Natural killer cell treated with Interleukin-12 subunit alpha and Interleukin-12 subunit beta and Interleukin-15 and Interleukin-18, amount 100 ng/mL, for 72 hours (primary cell): ENCODE measurements at regions not wholly inside any gene's neighbourhood (a gene's known extent, or its start where the extent isn't known, plus 50 kb on each side); places are given as distances from the start of the nearest gene placed in this dataset.
"Not testable (repeated sequence)": the region's sequence is repeated elsewhere in the genome, so short reads cannot be mapped to it uniquely, and the experiment has no call there.

ENCODE experiments used
- ATAC-seq, 2 donors: fragments of 150-1000 bp; cut with Tn5 transposase in 1 of 2; sonication (Bioruptor Pico), chemical (Tn5 transposase) in 1 of 2; 2 replicates each; pipeline ENCODE4 v1.10.0; 2021
- DNase-seq: peaks from one replicate; pipeline ENCODE4 v3.0.0; 2022; ENCODE audit warnings: low spot score
- H3K27ac Mint-ChIP-seq, 2 donors: 1 replicate in 1 of 2; 2 replicates in 1 of 2; pipeline ENCODE4 v1.8.0; 2022; ENCODE audit warnings: mixed read lengths in 2 of 2, mild to moderate bottlenecking in 1 of 2, moderate library complexity in 1 of 2
- H3K27me3 Mint-ChIP-seq, 2 donors: 1 replicate in 1 of 2; 2 replicates in 1 of 2; pipeline ENCODE4 v1.8.0; 2022; ENCODE audit warnings: mixed read lengths in 2 of 2
- H3K36me3 Mint-ChIP-seq: one replicate; pipeline ENCODE4 v1.8.0; 2022; ENCODE audit warnings: mixed read lengths
- H3K4me1 Mint-ChIP-seq, 2 donors: 1 replicate in 1 of 2; 2 replicates in 1 of 2; pipeline ENCODE4 v1.8.0; 2022; ENCODE audit warnings: low read depth in 2 of 2, mixed read lengths in 2 of 2, mild to moderate bottlenecking in 1 of 2
- H3K4me3 Mint-ChIP-seq: one replicate; pipeline ENCODE4 v1.8.0; 2022; ENCODE audit warnings: mixed read lengths
- H3K9me3 Mint-ChIP-seq: 2 replicates; pipeline ENCODE4 v1.8.0; 2022; ENCODE audit warnings: mixed read lengths

DNA sequence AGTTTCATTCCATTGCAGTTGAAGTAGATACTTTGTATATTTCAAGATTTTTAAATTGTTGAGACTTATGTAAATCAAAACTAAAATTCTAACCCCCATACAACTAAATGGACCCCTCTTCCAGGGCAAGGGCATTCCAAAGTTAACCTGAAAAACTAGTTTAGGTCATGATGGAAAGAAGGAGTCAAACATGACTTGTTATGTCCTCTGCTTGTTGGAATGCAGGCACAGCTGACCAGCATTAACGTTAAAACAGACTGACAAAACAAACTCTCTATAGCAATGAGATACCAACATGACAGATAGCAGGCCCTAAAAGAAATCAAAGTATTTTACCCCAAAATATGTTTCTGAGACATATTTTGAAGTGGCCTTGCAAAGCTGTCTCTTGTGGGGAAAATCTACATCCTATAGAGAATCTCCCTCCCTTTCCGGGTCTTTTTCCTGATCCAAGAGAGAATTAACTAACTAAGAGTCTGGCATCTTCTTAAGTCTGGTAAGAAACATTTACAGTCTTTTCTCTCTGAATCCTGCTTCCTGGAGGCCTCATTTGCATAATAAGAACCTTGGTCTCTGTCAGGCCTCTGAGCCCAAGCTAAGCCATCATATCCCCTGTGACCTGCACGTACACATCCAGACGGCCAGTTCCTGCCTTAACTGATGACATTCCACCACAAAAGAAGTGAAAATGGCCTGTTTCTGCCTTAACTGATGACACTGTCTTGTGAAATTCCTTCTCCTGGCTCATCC lies 124.3 kb upstream of the ATXN1 start:
- Mint-ChIP-seq H3K27me3 (peaks cover 25 to 31% of the 10 kb centered on the region in 2 donors), H3K36me3 (no peaks in the 10 kb centered on the region), H3K4me1 (peaks cover 0 to 9% of the 10 kb centered on the region in 2 donors), H3K4me3 (no peak overlapping the region), H3K27ac (no peak overlapping the region), H3K9me3 (no peaks in the 10 kb centered on the region)
- DNase-seq (no peak), ATAC-seq (no peak)

DNA sequence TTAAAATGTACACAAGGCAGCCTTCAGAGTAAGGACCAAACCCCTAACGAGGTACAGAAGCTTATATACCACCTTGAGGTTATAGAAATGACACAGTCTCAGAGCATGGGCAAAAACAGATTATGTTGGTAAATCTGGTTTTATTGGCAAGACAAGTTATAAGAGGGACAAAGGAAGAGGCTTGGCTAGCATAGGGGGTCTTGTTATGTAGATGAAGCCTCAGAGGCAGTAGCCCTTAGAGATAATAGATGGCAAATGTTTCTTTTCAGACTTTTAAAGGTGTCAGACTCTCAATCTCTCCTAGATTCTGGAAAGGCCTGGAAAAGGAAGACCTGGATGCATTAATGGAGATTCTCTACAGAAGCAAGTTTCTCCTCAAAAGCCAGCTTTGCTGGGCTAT lies 123.3 kb upstream of the ATXN1 start:
- Mint-ChIP-seq H3K4me1 (peaks cover 0 to 9% of the 10 kb centered on the region in 2 donors), H3K4me3 (no peak overlapping the region), H3K36me3 (no peaks in the 10 kb centered on the region), H3K27me3 (peaks cover 25 to 31% of the 10 kb centered on the region in 2 donors), H3K27ac (no peak overlapping the region), H3K9me3 (no peaks in the 10 kb centered on the region)
- DNase-seq (no peak), ATAC-seq (no peak)

DNA sequence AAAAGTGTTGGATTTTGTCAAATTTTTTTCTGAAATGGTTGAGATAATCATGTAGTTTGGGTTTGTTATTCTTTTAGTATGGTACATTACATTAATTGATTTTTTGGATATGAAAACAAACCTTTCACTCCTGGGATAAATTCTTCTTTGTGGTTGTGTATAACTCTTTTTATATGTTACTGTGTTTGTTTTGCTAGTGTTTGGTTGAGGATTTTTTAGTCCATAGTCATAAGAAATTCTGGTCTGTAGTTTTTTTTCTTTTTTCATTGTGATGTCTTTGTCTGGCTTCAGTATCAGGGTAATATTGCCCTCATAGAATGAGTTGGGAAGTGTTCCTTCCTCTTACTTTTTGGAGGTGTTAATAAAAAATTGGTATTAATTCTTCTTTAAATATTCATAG lies 122.2 kb upstream of the ATXN1 start:
- Mint-ChIP-seq H3K4me3 (no peak overlapping the region), H3K36me3 (peaks cover under 1% of the 10 kb centered on the region), H3K27ac (no peak overlapping the region), H3K9me3 (peaks cover under 1% of the 10 kb centered on the region), H3K4me1 (peaks cover 0 to 9% of the 10 kb centered on the region in 2 donors), H3K27me3 (peaks cover 28 to 31% of the 10 kb centered on the region in 2 donors)
- ATAC-seq (no peak), DNase-seq (no peak)

DNA sequence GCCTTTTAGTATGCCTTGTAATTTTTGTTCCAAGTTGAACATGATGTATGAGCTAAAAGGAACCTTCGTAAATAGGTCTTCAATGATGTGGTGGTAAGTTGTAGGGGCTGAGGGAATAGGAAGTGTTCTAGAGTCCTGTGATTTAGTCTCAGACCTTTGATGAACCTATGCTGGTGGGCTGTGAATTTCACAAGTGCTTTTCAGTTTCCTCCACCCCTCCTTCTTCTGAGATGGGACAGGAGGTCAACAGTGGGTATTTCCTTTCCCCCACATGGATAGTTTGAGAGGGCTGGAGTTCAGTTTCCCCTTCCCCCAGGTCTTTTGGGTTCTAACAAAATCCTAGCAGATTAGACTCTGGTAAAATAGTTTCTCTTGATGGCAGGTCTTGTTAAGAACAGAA lies 121.0 kb upstream of the ATXN1 start:
- ATAC-seq (no peak), DNase-seq (no peak)
- Mint-ChIP-seq H3K27ac (no peak overlapping the region), H3K4me3 (no peak overlapping the region), H3K36me3 (peaks cover 12% of the 10 kb centered on the region), H3K4me1 (peaks cover 0 to 9% of the 10 kb centered on the region in 2 donors), H3K9me3 (peaks cover 8% of the 10 kb centered on the region), H3K27me3 (peaks cover 39 to 42% of the 10 kb centered on the region in 2 donors)

DNA sequence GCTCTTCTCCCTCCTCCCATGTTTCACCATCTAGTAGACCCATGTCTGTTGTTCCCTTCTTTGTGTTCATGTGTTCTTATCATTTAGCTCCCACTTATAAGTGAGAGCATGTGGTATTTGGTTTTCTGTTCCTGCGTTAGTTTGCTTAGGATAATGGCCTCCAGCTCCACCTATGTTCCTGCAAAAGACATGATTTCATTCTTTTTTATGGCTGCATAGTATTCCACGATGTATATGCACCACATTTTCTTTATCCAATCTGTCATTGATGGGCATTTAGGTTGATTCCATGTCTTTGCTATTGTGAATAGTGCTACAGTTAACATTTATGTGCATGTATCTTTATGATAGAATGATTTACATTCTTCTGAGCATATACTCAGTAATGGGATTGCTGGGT lies 115.6 kb upstream of the ATXN1 start:
- H3K9me3 Mint-ChIP-seq, ATAC-seq, H3K27ac Mint-ChIP-seq, H3K4me3 Mint-ChIP-seq, H3K4me1 Mint-ChIP-seq, DNase-seq: not testable (repeated sequence)
- Mint-ChIP-seq H3K27me3 (peaks cover 38 to 49% of the 10 kb centered on the region in 2 donors), H3K36me3 (peaks cover 12% of the 10 kb centered on the region)

DNA sequence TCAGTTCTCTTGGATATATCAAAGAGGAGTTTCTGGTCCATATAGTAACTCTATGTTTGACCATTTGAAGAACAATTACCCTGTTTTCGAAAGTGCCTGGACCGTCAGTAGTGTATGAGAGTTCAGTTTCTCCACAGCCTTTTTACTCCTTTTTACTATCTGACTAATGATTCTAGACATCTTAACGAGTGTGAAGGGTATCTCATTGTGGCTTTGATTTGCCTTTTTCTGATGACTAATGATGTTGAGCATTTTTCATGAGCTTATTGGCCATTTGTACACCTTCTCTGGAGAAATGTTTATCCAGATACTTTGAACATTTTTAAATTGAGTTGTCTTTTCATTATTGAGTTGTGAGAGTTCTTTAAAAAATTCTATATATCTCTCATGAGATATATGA lies 114.9 kb upstream of the ATXN1 start:
- DNase-seq (no peak), ATAC-seq (no peak)
- Mint-ChIP-seq H3K36me3 (peaks cover 12% of the 10 kb centered on the region), H3K9me3 (peaks cover 8% of the 10 kb centered on the region), H3K27me3 (peaks cover 31 to 43% of the 10 kb centered on the region in 2 donors), H3K4me1 (no peaks in the 10 kb centered on the region), H3K27ac (no peak overlapping the region), H3K4me3 (no peak overlapping the region)

DNA sequence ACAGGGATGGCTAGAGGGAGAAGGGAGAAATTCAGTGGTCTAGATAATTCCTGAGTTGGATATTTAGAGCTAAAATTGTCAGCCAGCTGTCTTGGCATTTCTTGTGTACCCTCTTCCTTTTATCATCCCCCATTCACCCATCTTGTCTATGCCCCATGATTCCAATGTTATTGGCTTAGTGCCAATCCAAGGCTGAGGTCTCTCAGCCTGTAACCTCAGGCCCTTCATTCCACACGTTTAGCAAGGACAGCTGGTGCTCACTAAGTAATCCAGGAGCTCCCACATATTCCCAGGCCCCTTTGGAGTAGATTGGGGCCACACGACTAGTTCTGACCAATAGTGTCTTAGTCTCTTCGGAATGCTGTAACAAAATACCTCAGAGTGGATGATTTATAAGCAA lies 112.4 kb upstream of the ATXN1 start:
- H3K27me3 Mint-ChIP-seq: peaks cover 37 to 46% of the 10 kb centered on the region in 2 donors
- H3K4me3 Mint-ChIP-seq: no peak overlapping the region
- no peak for ATAC-seq
- no peaks in the 10 kb centered on the region for H3K4me1 Mint-ChIP-seq
- no peak for DNase-seq
- no peak overlapping the region for H3K27ac Mint-ChIP-seq
- H3K36me3 Mint-ChIP-seq: peaks cover 12% of the 10 kb centered on the region
- H3K9me3 Mint-ChIP-seq: peaks cover 8% of the 10 kb centered on the region

DNA sequence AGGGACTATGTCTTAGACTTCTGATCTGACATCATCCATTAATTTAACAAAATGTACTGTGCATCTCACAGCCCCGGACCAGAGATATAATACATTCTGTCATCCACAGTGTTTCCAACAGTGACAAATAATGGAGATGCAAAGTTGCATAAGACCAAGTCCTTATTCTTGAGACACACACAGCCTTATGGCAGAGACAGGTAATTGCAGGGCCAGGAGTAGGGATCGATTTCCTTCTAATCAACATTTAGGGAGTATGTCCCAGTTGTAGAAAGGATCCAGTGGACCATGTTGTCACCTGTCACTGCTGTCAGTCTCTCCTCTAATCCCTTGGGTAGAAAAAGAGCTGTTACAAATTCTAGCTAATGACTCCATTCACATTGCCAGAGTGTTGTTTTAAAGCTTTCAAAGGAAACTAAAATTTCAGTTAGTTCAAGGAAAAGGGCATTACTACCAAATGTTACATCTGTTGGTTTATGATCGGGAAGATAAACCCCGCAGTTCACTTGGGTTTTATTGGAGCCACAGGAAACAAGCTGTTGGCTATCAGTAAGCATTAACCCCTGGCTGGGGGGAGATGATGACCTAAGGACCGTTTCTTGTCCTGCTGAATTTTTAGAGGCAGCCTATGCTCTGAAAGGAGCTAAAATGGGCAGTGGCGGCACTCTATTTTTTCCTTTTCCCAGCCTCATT lies 111.4 kb upstream of the ATXN1 start:
- H3K27me3 Mint-ChIP-seq: peaks cover 35 to 36% of the 10 kb centered on the region in 2 donors
- peaks cover 4% of the 10 kb centered on the region for H3K36me3 Mint-ChIP-seq
- H3K4me1 Mint-ChIP-seq: no peaks in the 10 kb centered on the region
- ATAC-seq (no peak), DNase-seq (no peak)
- peaks cover under 1% of the 10 kb centered on the region for H3K9me3 Mint-ChIP-seq
- no peak overlapping the region for H3K4me3 Mint-ChIP-seq
- no peak overlapping the region for H3K27ac Mint-ChIP-seq

DNA sequence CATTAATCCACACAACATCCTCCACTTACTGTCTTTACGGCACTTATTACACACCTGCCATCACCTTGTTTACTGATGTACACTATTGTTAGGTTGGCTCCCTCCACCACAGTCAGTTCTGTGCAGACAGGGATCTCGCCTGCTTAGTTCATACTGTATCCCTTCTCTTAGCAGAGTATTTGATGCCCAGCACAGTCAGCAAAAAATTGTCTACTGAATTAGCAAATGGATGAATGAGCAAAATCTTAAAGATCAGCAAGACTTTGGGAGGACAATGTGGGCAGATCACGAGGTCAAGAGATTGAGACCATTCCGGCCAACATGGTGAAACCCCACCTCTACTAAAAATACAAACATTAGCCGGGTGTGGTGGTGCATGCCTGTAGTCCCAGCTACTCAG lies 109.8 kb upstream of the ATXN1 start:
- DNase-seq (no peak), ATAC-seq (no peak)
- Mint-ChIP-seq H3K27ac (no peak overlapping the region), H3K36me3 (no peaks in the 10 kb centered on the region), H3K9me3 (no peaks in the 10 kb centered on the region), H3K4me1 (no peaks in the 10 kb centered on the region), H3K27me3 (peaks cover 22 to 27% of the 10 kb centered on the region in 2 donors), H3K4me3 (no peak overlapping the region)

DNA sequence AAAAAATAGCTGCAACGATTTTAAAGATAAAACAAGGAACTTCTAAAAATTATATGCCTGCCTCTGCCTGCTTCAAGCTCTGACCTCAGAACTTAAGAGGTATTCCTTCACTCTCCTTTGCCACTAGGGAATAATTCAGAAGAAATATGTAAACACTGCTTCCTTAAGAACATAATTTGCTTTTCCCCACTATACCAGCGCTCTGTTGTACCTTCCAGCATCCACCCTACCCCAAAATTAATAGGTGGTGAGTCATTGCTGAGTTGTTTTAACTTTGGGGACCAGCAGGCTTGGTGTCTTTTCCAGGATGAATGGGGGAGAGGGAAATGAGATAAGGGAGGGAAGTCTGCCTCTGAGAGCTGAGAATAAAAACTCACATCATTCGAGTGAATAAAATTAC lies 107.7 kb upstream of the ATXN1 start:
- no peak for DNase-seq
- no peak overlapping the region for H3K4me3 Mint-ChIP-seq
- H3K4me1 Mint-ChIP-seq: no peaks in the 10 kb centered on the region
- ATAC-seq: no peak
- no peaks in the 10 kb centered on the region for H3K9me3 Mint-ChIP-seq
- peaks cover 14 to 24% of the 10 kb centered on the region in 2 donors for H3K27me3 Mint-ChIP-seq
- H3K36me3 Mint-ChIP-seq: no peaks in the 10 kb centered on the region
- H3K27ac Mint-ChIP-seq: no peak overlapping the region

DNA sequence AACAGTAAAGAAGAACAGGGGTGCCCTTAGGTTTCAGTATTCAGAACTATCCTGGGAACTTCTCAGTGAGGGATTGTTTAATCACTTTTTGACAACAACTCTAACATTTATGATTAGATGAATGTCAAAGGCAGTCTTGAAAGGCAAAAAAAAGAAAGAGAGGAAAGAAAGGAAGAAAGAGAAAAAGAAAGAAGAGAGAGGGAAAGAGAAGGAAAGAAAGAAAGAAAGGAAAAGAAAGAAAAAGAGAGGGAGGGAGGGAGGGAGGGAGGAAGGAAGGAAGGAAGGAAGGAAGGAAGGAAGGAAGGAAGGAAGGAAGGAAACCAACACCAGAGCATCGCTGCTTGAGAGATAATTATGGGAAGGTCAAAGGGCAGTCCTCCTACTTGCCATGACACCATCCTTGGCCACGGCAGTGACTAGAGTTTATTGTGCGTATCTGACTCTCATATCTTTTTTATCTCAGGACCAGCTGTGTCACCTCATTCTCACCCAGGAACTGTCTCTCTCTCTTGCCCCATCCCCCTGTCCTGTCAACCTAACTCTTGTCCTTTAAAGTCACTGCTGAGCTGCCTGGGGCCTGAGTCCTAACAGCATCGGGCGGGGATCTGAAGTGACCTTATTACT lies 96.8 kb upstream of the ATXN1 start:
- H3K4me3 Mint-ChIP-seq: no peak overlapping the region
- H3K27me3 Mint-ChIP-seq: peaks cover 0 to 20% of the 10 kb centered on the region in 2 donors
- H3K4me1 Mint-ChIP-seq: peaks cover 0 to 4% of the 10 kb centered on the region in 2 donors
- H3K9me3 Mint-ChIP-seq: peaks cover 3% of the 10 kb centered on the region
- ATAC-seq: no peak
- no peaks in the 10 kb centered on the region for H3K36me3 Mint-ChIP-seq
- H3K27ac Mint-ChIP-seq: no peak overlapping the region
- no peak for DNase-seq

DNA sequence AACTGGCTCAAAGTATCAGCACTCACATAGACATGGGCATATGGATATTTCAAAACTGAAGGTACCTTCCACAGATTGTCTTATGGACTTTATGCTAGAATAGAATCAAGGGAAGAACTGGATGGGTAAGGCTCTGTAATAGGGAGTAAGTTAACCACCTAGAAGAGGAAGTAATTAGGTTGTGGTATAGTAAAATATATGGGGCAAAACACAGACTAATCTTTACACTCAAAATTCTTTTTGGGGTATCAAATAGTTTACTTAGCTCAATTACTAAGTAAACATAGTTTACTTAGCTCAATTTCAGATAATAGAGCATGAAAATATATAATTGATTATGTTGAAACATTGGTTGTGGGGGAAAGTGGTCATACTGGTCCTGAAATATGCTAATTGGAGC lies 94.2 kb upstream of the ATXN1 start:
- no peak overlapping the region for H3K27ac Mint-ChIP-seq
- H3K4me3 Mint-ChIP-seq: no peak overlapping the region
- no peak for ATAC-seq
- peaks cover 17 to 26% of the 10 kb centered on the region in 2 donors for H3K27me3 Mint-ChIP-seq
- H3K9me3 Mint-ChIP-seq: no peaks in the 10 kb centered on the region
- no peak for DNase-seq
- H3K36me3 Mint-ChIP-seq: no peaks in the 10 kb centered on the region
- H3K4me1 Mint-ChIP-seq: peaks cover 8 to 14% of the 10 kb centered on the region in 2 donors

DNA sequence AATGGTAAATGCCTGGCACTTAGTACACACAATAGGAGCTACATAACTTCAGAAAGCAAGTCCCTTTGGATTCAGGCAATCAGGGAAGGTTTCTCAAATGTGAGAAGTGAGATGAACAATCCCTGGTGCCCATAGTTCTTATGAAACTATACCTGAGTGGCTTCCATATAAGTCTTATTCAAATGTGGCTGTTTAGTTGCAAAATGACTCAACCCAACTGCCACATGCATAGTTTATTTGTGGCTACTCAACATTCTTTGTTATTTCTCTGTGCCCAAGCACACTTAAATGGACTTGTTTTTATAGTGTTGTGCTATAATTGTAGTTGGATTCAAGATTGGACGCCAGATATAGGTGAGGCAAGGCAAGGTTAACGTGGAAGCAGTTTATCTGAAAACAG lies 93.7 kb upstream of the ATXN1 start:
- Mint-ChIP-seq H3K9me3 (no peaks in the 10 kb centered on the region), H3K27ac (no peak overlapping the region), H3K27me3 (peaks cover 17 to 28% of the 10 kb centered on the region in 2 donors), H3K36me3 (no peaks in the 10 kb centered on the region), H3K4me1 (peaks cover 11 to 15% of the 10 kb centered on the region in 2 donors), H3K4me3 (no peak overlapping the region)
- DNase-seq (no peak), ATAC-seq (peak in 1 of 2 donors; percentile 61)

DNA sequence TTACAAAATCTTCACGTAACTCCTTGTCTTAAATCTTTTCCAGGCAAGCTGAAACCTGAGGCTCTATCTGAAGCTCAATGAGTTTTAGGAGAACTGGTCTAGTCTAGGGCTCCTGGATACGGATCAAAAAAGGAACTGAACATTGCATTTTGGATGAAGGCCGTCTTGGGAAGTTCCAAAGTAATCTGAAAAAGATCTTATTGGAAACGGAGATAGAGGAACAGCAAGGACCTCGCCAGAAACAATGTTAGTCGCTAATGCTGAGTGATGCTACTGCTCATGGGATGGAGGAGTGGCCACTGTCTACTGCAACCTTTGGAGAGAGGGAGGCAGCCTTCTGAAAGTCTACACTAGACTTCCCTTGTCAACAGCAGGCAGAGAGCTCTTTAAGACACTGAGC lies 91.4 kb upstream of the ATXN1 start:
- Mint-ChIP-seq H3K4me3 (no peak overlapping the region), H3K36me3 (no peaks in the 10 kb centered on the region), H3K27me3 (peaks cover 22 to 32% of the 10 kb centered on the region in 2 donors)

More for the DNA sequence above, 91.4 kb upstream of the ATXN1 start:
- Mint-ChIP-seq H3K27ac (no peak overlapping the region), H3K4me1 (peaks cover 19 to 29% of the 10 kb centered on the region in 2 donors), H3K9me3 (no peaks in the 10 kb centered on the region)
- DNase-seq (no peak), ATAC-seq (no peak)
